CD4-positive, alpha-beta T cell treated with Interleukin-2 at 100 ng/mL for 4 hours (primary cell): ENCODE measurements at regions not wholly inside any gene's neighbourhood (a gene's known extent, or its start where the extent isn't known, plus 50 kb on each side); places are given as distances from the start of the nearest gene placed in this dataset.
"Not testable (repeated sequence)": the region's sequence is repeated elsewhere in the genome, so short reads cannot be mapped to it uniquely, and the experiment has no call there.

Source experiments
- DNase-seq: peaks from one replicate; pipeline ENCODE4 v3.0.0-alpha.2; 2020; ENCODE audit warnings: low spot score

- DNase-seq, result peak; percentile 25
Measured at GRCh38 chr1:46878173-46878782, 63.0 kb downstream of the CYP4A11 start.

DNA sequence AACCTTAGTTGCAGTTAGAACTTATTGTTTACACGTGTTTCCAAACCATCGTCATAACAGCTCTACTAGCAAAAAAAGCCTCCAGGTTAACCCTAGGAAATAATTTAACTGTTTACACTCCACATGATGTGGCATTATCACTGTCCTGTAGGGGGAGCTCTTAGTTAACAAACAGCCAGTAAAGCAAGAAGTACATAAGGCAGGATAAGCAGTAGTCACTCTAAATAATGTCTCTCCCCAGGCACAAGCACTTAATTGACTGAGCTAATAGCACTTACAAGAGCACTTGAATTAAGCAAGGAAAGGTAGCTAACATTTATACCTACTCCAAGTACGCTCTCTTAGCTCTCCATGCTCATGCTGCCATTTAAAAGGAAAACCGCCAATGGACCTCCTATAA, 65.2 kb downstream of the CYP4A11 start:
- DNase-seq, result not testable (repeated sequence)
